HG03097 (cell line): ENCODE measurements at regions not wholly inside any gene's neighbourhood (a gene's known extent, or its start where the extent isn't known, plus 50 kb on each side); places are given as distances from the start of the nearest gene placed in this dataset.
"Not testable (repeated sequence)": the region's sequence is repeated elsewhere in the genome, so short reads cannot be mapped to it uniquely, and the experiment has no call there.

Source experiments
- ATAC-seq: cut with Tn5 transposase; IDR thresholded peaks from one replicate; pipeline ENCODE4 v1.9.1; 2021; ENCODE audit not compliant: unreplicated experiment, low FRiP score

DNA sequence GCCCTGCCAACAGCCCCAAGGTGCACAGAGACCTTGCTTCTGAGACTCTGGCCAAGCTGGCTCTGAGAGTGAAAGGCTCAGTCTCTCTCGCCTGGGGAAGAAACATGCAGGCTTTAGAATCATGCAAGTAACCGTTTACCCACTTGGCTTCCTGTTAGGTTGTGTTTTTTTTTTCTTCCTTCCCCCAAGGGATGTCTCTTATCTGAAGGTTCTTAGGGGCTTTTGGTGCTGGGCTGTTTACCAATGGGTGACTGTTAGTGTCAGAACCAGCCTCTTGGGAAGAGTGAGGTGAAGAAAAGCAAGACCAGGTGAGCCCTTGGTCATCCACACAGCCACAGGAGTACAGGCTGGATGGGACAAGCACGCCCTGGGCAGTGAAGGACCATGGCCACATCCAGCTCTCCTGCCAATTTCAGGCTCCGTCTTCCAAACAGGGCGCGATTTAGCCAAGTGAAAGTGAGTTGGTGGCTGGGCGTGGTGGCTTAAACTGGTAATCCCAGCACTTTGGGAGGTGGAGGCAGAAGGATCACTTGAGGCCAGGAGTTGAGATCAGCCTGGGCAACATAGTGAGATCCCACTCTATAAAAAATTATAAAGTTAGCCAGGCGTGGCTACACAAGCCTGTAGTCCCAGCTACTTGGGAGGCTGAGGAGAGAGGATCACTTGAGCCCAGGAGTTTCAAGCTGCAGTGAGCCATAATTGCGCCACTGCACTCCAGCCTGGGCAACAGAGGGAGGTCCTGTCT lies 76.3 kb upstream of the CUX1 start:
- ATAC-seq: no peak

DNA sequence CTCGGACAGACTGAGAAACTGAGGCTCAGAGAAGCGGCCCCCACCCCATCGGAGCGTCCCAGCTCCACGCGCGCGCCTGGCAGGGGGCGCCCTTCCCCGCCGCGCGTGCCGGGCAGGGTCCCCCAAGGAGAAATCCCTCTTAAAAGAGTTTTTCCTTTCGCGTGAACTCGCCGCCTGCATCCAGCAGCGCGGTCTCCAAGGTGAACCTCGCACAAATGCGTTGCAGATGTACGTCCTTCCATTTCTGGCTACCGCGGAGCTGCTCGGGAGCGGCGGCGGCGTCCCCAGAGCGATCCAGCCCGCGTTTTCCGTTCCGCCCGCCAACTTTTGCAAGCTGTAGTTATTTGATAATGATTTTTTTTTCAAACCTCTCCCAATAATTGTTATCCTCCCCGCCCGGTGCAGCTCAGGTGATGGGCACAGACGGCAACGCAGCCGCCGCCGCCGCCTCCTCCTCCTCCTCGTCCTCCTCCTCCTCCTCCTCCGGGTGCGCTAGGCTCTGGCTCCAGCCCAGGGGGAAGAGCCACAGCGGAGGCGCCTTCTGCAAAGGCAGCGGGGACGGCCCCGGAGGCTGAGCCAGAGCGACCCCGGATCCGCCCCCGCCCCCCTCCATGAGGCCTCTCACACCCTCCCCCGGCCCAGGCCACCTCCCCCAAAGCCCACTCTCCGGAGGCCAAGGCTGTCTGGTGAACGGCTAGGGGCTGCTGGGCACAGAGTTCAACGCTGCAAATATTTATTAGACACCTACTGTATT lies 74.0 kb upstream of the CUX1 start:
- ATAC-seq: no peak

GRCh38 chr7:101743995-101744360 lies 73.4 kb upstream of the CUX1 start:
- ATAC-seq: no peak

- no peak for ATAC-seq
Observed at GRCh38 chr7:101744588-101744987, 72.8 kb upstream of the CUX1 start.

DNA sequence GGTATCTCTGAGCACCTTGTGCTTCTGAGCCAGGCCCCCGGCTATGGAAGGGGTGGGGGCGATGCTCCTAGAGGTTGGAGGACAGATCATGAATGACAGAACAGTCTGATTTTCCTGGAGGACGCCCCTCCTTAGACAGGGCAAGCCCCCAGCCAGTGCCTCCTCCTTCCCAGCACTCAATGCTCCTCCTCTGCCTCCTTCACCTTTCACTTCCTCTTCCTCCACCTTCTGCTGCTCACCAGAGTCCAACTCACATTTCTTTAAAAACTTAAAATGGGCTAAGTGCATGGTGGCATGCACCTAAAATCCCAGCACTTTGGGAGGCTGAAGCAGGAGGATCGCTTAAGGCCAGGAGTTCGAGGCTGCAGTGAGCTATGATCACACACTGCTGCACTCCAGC lies 71.1 kb upstream of the CUX1 start:
- no peak for ATAC-seq

DNA sequence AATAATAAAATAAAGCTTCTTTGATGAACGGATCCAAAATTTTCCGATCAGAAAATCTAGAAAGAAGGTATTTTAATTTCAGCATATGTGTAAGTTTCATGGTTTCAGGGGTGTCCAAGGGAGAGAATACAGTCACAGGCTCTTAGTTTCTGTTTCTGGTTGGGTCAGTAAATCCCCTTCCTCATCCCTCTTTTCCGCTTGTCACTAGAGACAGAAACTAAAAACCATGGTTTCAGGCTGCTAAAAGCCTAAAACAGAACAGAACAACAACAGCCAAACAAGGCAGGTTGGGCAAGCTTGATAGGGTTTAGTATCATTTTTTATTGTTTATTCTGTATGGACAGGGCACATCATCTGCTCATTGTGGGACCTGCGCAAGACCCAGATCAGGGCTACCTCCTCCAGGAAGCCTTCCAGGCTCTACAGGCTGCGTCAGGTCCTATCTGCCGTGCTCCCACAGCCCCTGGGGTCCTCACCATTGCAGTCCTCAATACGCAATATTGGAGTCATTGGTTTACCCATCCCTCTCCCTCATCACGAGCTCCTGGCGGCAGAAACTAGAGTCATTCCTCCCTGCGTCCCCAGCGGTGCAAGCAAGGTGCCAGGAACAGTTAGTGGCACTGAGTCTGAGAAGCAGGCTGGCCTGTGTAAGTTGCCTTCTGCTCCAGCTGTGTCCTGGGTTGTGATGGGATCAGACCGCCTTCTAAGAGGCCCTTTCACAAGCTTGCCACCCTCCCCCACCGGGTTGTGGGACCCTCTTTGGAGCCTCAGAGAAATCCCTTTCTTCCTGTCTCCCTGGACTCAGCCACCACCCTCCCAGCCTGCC lies 70.2 kb upstream of the CUX1 start:
- ATAC-seq: no peak

GRCh38 chr7:101747879-101748345 lies 69.5 kb upstream of the CUX1 start:
- no peak for ATAC-seq

- ATAC-seq: no peak
Observed at GRCh38 chr7:101749891-101750290, 67.5 kb upstream of the CUX1 start.

DNA sequence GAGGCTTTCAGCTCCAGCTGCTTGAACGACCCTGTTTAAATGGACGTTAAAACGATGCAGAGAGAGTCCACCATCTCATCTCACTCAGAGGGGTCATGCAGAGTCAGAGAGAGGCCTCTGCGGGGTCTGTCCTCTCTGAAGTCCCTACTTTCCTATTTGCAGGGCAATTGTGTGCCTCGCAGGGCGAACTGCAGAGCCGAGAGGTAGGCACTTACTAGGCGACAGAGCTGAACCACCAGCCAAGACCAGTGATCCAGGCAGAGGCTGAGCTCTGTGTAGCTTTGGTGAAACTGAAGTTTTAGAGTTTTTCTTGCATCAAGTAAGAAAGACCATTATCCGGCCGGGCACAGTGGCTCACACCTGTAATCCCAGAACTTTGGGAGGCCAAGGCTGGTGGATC lies 64.1 kb upstream of the CUX1 start:
- no peak for ATAC-seq

DNA sequence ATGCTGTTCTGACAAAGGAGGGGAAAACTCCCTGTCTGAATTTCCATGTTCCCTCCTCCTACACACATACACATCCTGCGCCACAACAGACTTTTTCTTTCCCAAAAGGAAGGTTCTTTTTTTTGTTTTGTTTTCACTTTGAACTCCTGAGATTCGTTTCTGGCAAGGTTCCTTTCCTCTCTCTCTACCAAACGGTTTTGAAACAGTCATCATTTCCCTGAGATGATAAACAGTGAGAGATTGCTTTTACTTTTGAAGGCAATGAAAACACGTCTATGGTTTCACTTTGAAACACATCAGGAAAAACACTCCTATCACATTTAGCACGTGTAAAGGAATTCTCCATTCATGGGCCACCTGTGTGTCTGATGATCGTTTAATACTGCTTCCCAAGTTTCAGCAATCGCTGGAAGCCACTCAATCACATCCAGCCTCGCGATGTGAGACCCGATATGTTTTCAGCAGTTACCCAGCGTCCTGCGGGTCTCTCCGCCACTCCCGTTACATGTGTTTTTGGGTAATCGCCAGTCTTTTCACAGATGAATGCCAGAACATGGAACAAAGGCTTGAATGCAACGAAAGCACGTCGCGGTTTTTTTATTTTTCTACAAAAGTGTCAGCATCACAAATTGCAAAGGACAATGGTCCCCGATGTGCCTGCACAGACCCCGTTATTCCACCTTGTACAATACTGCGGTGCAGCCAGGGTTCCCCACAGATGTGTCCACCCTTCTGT lies 62.8 kb upstream of the CUX1 start:
- no peak for ATAC-seq

GRCh38 chr7:101757879-101758278 lies 59.5 kb upstream of the CUX1 start:
- no peak for ATAC-seq

DNA sequence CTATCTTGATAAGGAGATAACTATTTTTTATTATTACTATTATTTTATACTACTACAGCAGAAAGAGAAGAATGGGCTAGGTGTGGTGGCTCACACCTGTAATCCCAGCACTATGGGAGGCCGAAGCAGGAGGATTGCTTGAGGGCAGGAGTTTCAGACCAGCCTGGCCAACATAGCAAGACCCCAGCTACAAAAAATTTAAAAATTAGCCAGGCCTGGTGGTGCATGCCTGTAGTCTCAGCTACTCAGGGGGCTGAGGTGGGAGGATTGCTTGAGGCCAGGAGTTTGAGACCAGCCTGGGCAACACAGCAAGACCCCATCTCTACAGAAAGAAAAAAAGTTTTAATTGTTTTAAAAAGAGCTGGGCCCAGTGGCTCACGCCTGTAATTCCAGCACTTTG lies 58.9 kb upstream of the CUX1 start:
- ATAC-seq: not testable (repeated sequence)

DNA sequence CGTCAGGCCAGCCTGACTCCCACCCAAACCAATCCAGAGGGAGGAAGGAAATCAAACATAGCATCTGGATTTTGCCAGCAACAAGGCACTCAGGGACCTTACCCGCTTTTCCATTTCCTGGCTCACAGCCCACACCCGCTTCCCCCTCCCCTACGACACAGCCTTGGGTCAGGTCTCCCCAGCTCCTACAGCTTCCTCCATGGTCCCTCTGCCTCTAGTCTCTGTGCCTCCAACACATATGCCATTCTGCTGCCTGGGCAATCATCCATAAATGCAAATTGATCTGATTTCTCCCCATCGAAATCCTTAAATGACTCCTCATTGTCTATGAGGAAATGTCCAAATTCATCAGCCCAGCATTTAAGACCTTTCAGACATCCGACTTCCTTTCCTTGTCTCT lies 53.2 kb upstream of the CUX1 start:
- ATAC-seq: no peak

- ATAC-seq: no peak
Observed at GRCh38 chr7:101767544-101767943, 49.9 kb upstream of the CUX1 start.
